Urinary bladder (tissue), 3 donors: ENCODE measurements at regions not wholly inside any gene's neighbourhood (a gene's known extent, or its start where the extent isn't known, plus 50 kb on each side); places are given as distances from the start of the nearest gene placed in this dataset.
A peak's percentile ranks its signal among the peaks of the same experiment; 100 is the strongest.
"Not testable (repeated sequence)": the region's sequence is repeated elsewhere in the genome, so short reads cannot be mapped to it uniquely, and the experiment has no call there.

Experiments
- DNase-seq: peaks from one replicate; pipeline ENCODE4 v3.0.0-alpha.2; 2015; ENCODE audit errors: extremely low spot score
- H3K27ac ChIP-seq: one replicate; pipeline ENCODE4 v1.5.1; 2013; ENCODE audit warnings: low read depth, mild to moderate bottlenecking, moderate library complexity
- H3K36me3 ChIP-seq: one replicate; pipeline ENCODE4 v1.6.1; 2013; ENCODE audit warnings: mild to moderate bottlenecking, moderate library complexity; ENCODE audit not compliant: insufficient read depth
- H3K4me1 ChIP-seq: one replicate; pipeline ENCODE4 v1.6.1; 2013; ENCODE audit warnings: mild to moderate bottlenecking, moderate library complexity; ENCODE audit not compliant: insufficient read depth
- H3K4me3 ChIP-seq: one replicate; pipeline ENCODE4 v1.5.1; 2013; ENCODE audit warnings: low read depth, low read length
- WGBS: extraction: QIAGEN DNeasy Blood & Tissue Kit; methylation state at CpG from one replicate; pipeline ENCODE4 v1.1.7; 2013; 5-methylcytosine and 5-hydroxymethylcytosine counted together
- donor health status: healthy with polysubstance abuse.
- donor health status: healthy.

GRCh38 chr21:35573472-35574374, 486.6 kb downstream of the SETD4 start:
- Histone ChIP-seq H3K27ac (no peak overlapping the region), H3K4me1 (peaks cover 2% of the 10 kb centered on the region), H3K36me3 (no peaks in the 10 kb centered on the region), H3K4me3 (no peak overlapping the region)
- 58% methylated on average over 6 of the region's 6 CpGs for WGBS
- DNase-seq: no peak

GRCh38 chr21:35571910-35572309, 488.4 kb downstream of the SETD4 start:
- WGBS: 80% methylated on average over 7 of the region's 7 CpGs
- Histone ChIP-seq H3K27ac (no peak overlapping the region), H3K4me3 (no peak overlapping the region), H3K36me3 (no peaks in the 10 kb centered on the region), H3K4me1 (peaks cover 2% of the 10 kb centered on the region)
- DNase-seq: no peak

GRCh38 chr21:35568643-35569042, 491.7 kb downstream of the SETD4 start:
- H3K36me3 ChIP-seq: no peaks in the 10 kb centered on the region
- H3K27ac ChIP-seq: no peak overlapping the region
- H3K4me3 ChIP-seq: no peak overlapping the region
- no peak for DNase-seq
- peaks cover 2% of the 10 kb centered on the region for H3K4me1 ChIP-seq
- 79% methylated on average over 5 of the region's 5 CpGs for WGBS

GRCh38 chr21:35566874-35567273, 493.5 kb downstream of the SETD4 start:
- DNase-seq: no peak
- Histone ChIP-seq H3K27ac (no peak overlapping the region), H3K36me3 (no peaks in the 10 kb centered on the region), H3K4me3 (no peak overlapping the region), H3K4me1 (no peaks in the 10 kb centered on the region)
- 93% methylated on average over 3 of the region's 3 CpGs for WGBS

- WGBS: 44% methylated on average over 5 of the region's 5 CpGs
- no peaks in the 10 kb centered on the region for H3K36me3 ChIP-seq
- DNase-seq: peak; percentile 13
- no peak overlapping the region for H3K27ac ChIP-seq
- no peaks in the 10 kb centered on the region for H3K4me1 ChIP-seq
- H3K4me3 ChIP-seq: no peak overlapping the region
These were observed 495.1 kb downstream of the SETD4 start for GRCh38 chr21:35565204-35565611.

- 38% methylated on average over 10 of the region's 10 CpGs for WGBS
- no peaks in the 10 kb centered on the region for H3K36me3 ChIP-seq
- no peak overlapping the region for H3K4me3 ChIP-seq
- H3K27ac ChIP-seq: no peak overlapping the region
- peak; percentile 48 for DNase-seq
- H3K4me1 ChIP-seq: no peaks in the 10 kb centered on the region
These were observed 496.4 kb downstream of the SETD4 start for GRCh38 chr21:35563885-35564451.

- 88% methylated on average over 5 of the region's 5 CpGs for WGBS
- Histone ChIP-seq H3K4me3 (no peak overlapping the region), H3K36me3 (no peaks in the 10 kb centered on the region), H3K4me1 (no peaks in the 10 kb centered on the region), H3K27ac (no peak overlapping the region)
- DNase-seq: no peak
These were observed 497.4 kb downstream of the SETD4 start for GRCh38 chr21:35562876-35563275.

- Histone ChIP-seq H3K36me3 (no peaks in the 10 kb centered on the region), H3K4me1 (no peaks in the 10 kb centered on the region), H3K4me3 (no peak overlapping the region), H3K27ac (no peak overlapping the region)
- 84% methylated on average over 4 of the region's 4 CpGs for WGBS
- DNase-seq: no peak
These were observed 499.2 kb downstream of the SETD4 start for GRCh38 chr21:35561116-35561515.

GRCh38 chr21:35559829-35560225, 500.5 kb downstream of the SETD4 start:
- no peak for DNase-seq

GRCh38 chr21:35559128-35559828, 501.0 kb downstream of the SETD4 start:
- Histone ChIP-seq H3K4me3 (no peak overlapping the region), H3K4me1 (no peaks in the 10 kb centered on the region), H3K36me3 (no peaks in the 10 kb centered on the region), H3K27ac (no peak overlapping the region)
- DNase-seq: no peak
- 70% methylated on average over 9 of the region's 9 CpGs for WGBS

More at GRCh38 chr21:35559829-35560225, 500.5 kb downstream of the SETD4 start:
- Histone ChIP-seq H3K4me3 (no peak overlapping the region), H3K4me1 (no peaks in the 10 kb centered on the region), H3K27ac (no peak overlapping the region), H3K36me3 (no peaks in the 10 kb centered on the region)
- WGBS: 53% methylated on average over 2 of the region's 2 CpGs

GRCh38 chr21:35556536-35556935, 503.8 kb downstream of the SETD4 start:
- Histone ChIP-seq H3K27ac (no peak overlapping the region), H3K4me1 (no peaks in the 10 kb centered on the region), H3K4me3 (no peak overlapping the region), H3K36me3 (no peaks in the 10 kb centered on the region)
- DNase-seq: no peak
- 48% methylated on average over 2 of the region's 2 CpGs for WGBS

GRCh38 chr21:35552483-35552882, 503.4 kb upstream of the RUNX1 start:
- 93% methylated on average over 3 of the region's 3 CpGs for WGBS
- not testable (repeated sequence) for DNase-seq, H3K4me3 ChIP-seq, H3K27ac ChIP-seq, H3K4me1 ChIP-seq, H3K36me3 ChIP-seq

GRCh38 chr21:35548904-35549615, 500.0 kb upstream of the RUNX1 start:
- no peaks in the 10 kb centered on the region for H3K36me3 ChIP-seq
- WGBS: 83% methylated on average over 5 of the region's 5 CpGs
- H3K4me3 ChIP-seq: no peak overlapping the region
- no peak for DNase-seq
- H3K27ac ChIP-seq: no peak overlapping the region
- no peaks in the 10 kb centered on the region for H3K4me1 ChIP-seq
